ENCODE measurements at regions not wholly inside any gene's neighbourhood (a gene's known extent, or its start where the extent isn't known, plus 50 kb on each side); places are given as distances from the start of the nearest gene placed in this dataset.

DNA sequence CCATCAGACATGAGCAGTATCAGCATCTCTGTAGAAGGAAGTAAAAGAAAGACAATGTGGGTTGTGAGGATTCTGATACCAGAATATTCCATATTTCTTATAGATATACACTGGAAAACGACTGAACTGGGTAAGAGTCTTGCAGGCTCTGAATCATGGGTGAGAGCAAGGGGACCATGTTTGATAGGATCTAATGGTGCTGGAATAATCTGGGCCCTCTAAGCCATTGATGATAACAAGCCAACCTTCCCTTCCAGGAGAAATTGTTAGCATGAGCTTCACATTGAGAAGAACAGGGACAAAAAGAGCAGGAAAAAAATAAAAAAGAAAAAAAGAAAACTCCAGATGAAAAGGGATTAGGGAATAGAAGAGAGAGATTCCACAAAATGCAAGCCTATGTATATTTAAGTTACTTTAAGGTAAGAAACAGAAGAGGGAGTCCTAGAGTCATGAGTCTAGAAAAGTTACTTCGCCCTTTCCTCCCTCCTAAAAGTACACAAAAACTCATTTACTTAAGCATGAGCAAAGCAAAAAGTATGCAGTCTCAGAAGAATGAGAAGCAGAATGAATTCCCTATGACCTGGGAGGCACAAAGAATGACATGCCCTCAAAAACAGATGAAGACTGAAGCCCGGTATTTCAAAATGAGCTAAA, 181.9 kb downstream of the TMEM26 start:
- H3K27me3 ChIP-seq (ENCODE audit: control insufficient read depth in 2 of 2, insufficient read depth in 2 of 2, low read length in 2 of 2), result no peaks in the 10 kb centered on the region
- DNase-seq, result no peak
- no peak overlapping the region for H3K4me3 ChIP-seq (replicated peaks in 1 of 3; ENCODE audit: low read depth in 2 of 3, low read length in 3 of 3)
- no peak overlapping the region for H3K9ac ChIP-seq (ENCODE audit: insufficient read depth, low read length, poor library complexity, severe bottlenecking)
- no peaks in the 10 kb centered on the region for H3K4me1 Mint-ChIP-seq
- no peaks in the 10 kb centered on the region for H3K36me3 ChIP-seq (replicated peaks in 1 of 2; ENCODE audit: control insufficient read depth in 1 of 2, insufficient read depth in 2 of 2, low read length in 2 of 2)
- H3K9me3 Mint-ChIP-seq, result peaks cover 0 to 5% (median 3%) of the 10 kb centered on the region in 7 donors
- no peaks in the 10 kb centered on the region for H3K36me3 Mint-ChIP-seq
- H3K27ac ChIP-seq (ENCODE audit: low read depth in 1 of 2, low read length in 2 of 2), result no peak overlapping the region
- intact Hi-C loops (cut with micrococcal nuclease), result no loop called here
- H4K20me1 ChIP-seq (ENCODE audit: insufficient read depth, low read length), result no peaks in the 10 kb centered on the region
- H2AFZ ChIP-seq (ENCODE audit: insufficient read depth, low read depth, low read length, poor library complexity, severe bottlenecking), result no peak overlapping the region
- no peaks in the 10 kb centered on the region for H3K79me2 ChIP-seq (ENCODE audit: insufficient read depth, low read length)
- no peak overlapping the region for H3K4me2 ChIP-seq (replicated peaks; ENCODE audit: extremely low read depth, low read length, poor library complexity, severe bottlenecking)
- H3K27ac Mint-ChIP-seq, result no peak overlapping the region
- no peak overlapping the region for H3K4me3 Mint-ChIP-seq
- no peaks in the 10 kb centered on the region for H3K4me1 ChIP-seq (ENCODE audit: control insufficient read depth in 1 of 2, insufficient read depth in 2 of 2, low read length in 2 of 2)
- TF ChIP-seq, protein P1, sequence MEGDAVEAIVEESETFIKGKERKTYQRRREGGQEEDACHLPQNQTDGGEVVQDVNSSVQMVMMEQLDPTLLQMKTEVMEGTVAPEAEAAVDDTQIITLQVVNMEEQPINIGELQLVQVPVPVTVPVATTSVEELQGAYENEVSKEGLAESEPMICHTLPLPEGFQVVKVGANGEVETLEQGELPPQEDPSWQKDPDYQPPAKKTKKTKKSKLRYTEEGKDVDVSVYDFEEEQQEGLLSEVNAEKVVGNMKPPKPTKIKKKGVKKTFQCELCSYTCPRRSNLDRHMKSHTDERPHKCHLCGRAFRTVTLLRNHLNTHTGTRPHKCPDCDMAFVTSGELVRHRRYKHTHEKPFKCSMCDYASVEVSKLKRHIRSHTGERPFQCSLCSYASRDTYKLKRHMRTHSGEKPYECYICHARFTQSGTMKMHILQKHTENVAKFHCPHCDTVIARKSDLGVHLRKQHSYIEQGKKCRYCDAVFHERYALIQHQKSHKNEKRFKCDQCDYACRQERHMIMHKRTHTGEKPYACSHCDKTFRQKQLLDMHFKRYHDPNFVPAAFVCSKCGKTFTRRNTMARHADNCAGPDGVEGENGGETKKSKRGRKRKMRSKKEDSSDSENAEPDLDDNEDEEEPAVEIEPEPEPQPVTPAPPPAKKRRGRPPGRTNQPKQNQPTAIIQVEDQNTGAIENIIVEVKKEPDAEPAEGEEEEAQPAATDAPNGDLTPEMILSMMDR (IDR thresholded peaks at IDR 0.05), result no peak
- H3K27me3 Mint-ChIP-seq (ENCODE audit: low read depth in 3 of 3), result peaks cover 0 to 2% (median 0%) of the 10 kb centered on the region in 3 donors
- WGBS (ENCODE audit: insufficient coverage), result no CpG with 5 or more reads among the region's 3 CpGs
- H3K9me3 ChIP-seq (replicated peaks in 1 of 2; ENCODE audit: control insufficient read depth in 1 of 2, insufficient read depth in 1 of 2, low read length in 2 of 2), result no peaks in the 10 kb centered on the region

DNA sequence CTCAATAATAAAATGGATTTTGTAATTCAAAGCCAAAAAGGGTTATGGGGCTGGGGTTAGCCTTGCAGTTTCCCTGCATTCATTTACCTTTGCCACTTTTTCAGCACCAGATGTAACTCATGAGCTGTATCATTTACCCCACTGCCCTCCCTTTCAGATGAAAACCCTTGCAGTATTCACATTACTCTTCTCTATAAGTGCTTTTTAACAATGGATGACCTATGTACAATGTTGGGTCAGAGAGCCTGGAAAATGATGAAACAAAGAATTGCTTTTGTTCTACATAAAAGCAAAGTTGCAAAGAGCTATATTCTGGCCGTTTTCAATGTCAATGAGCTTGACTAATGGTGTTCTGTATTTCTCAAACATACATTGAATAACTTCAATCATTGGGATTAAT, 189.7 kb downstream of the TMEM26 start:
- Histone ChIP-seq H3K79me2 (ENCODE audit: insufficient read depth, low read length) (no peaks in the 10 kb centered on the region), H2AFZ (ENCODE audit: insufficient read depth, low read depth, low read length, poor library complexity, severe bottlenecking) (no peak overlapping the region), H3K36me3 (replicated peaks in 1 of 2; ENCODE audit: control insufficient read depth in 1 of 2, insufficient read depth in 2 of 2, low read length in 2 of 2) (no peaks in the 10 kb centered on the region), H3K4me2 (replicated peaks; ENCODE audit: extremely low read depth, low read length, poor library complexity, severe bottlenecking) (no peak overlapping the region), H3K4me3 (replicated peaks in 1 of 3; ENCODE audit: low read depth in 2 of 3, low read length in 3 of 3) (no peak overlapping the region), H3K4me1 (ENCODE audit: control insufficient read depth in 1 of 2, insufficient read depth in 2 of 2, low read length in 2 of 2) (no peaks in the 10 kb centered on the region), H3K27me3 (ENCODE audit: control insufficient read depth in 2 of 2, insufficient read depth in 2 of 2, low read length in 2 of 2) (no peaks in the 10 kb centered on the region), H3K9me3 (replicated peaks in 1 of 2; ENCODE audit: control insufficient read depth in 1 of 2, insufficient read depth in 1 of 2, low read length in 2 of 2) (no peaks in the 10 kb centered on the region), H3K9ac (ENCODE audit: insufficient read depth, low read length, poor library complexity, severe bottlenecking) (no peak overlapping the region), H4K20me1 (ENCODE audit: insufficient read depth, low read length) (no peaks in the 10 kb centered on the region), H3K27ac (ENCODE audit: low read depth in 1 of 2, low read length in 2 of 2) (no peak overlapping the region)
- Mint-ChIP-seq H3K27me3 (ENCODE audit: low read depth in 3 of 3) (no peaks in the 10 kb centered on the region), H3K4me1 (no peaks in the 10 kb centered on the region), H3K27ac (no peak overlapping the region), H3K9me3 (peaks cover 4 to 18% (median 13%) of the 10 kb centered on the region in 7 donors), H3K36me3 (no peaks in the 10 kb centered on the region), H3K4me3 (no peak overlapping the region)
- intact Hi-C loops (cut with micrococcal nuclease), result no loop called here
- no peak for DNase-seq
- TF ChIP-seq, protein P1 (IDR thresholded peaks at IDR 0.05), result no peak
- no CpG with 5 or more reads among the region's 1 CpG for WGBS (ENCODE audit: insufficient coverage)

Measured in CD14-positive monocyte (primary cell).